H1 (cell line): ENCODE measurements at regions not wholly inside any gene's neighbourhood (a gene's known extent, or its start where the extent isn't known, plus 50 kb on each side); places are given as distances from the start of the nearest gene placed in this dataset.

Source experiments
- CTCF ChIA-PET: fragments of 300-600 bp; sonication (Branson Sonifier 250); formaldehyde crosslinking; loops from one replicate; lab custom pipeline; 2021; ENCODE audit not compliant: partially characterized antibody; lab: Charles Lee
- POLR2A ChIA-PET: fragments of 300-600 bp; sonication (Branson Sonifier 250); formaldehyde crosslinking; loops from one replicate; lab custom pipeline; 2021; ENCODE audit warnings: inconsistent platforms; ENCODE audit not compliant: partially characterized antibody; lab: Charles Lee
- DNase-seq, 2 experiments: peaks; one replicate each; pipeline versions ENCODE4 v3.0.0 to v3.0.0-alpha.2; 2010 to 2022; ENCODE audit warnings: low spot score in 2 of 2, low read depth in 1 of 2, mixed read lengths in 1 of 2
- FAIRE-seq: peaks from 2 replicates; lab custom pipeline; 2011; peaks lifted over from hg19 to GRCh38; lab: Jason Lieb, UNC
- H2AFZ ChIP-seq: 2 replicates; pipeline ENCODE4 v1.8.1; 2012; ENCODE audit warnings: low read length, inconsistent platforms
- H2AK5ac ChIP-seq: 2 replicates; pipeline ENCODE4 v1.6.1; 2013; ENCODE audit warnings: low read depth, low read length
- H2BK120ac ChIP-seq: replicated peaks from 2 replicates; pipeline ENCODE3; 2013; ENCODE audit warnings: low read depth, low read length, inconsistent platforms
- H2BK12ac ChIP-seq: 2 replicates; pipeline ENCODE4 v1.6.1; 2013; ENCODE audit warnings: low read depth, low read length
- H2BK15ac ChIP-seq: 2 replicates; pipeline ENCODE4 v1.6.1; 2013; ENCODE audit warnings: low read length
- H2BK20ac ChIP-seq: 2 replicates; pipeline ENCODE4 v1.6.1; 2013; ENCODE audit warnings: low read length
- H2BK5ac ChIP-seq: 2 replicates; pipeline ENCODE4 v1.6.1; 2013; ENCODE audit warnings: low read depth, low read length
- H3K14ac ChIP-seq: 2 replicates; pipeline ENCODE4 v1.6.1; 2013; ENCODE audit warnings: inconsistent platforms; ENCODE audit not compliant: insufficient read length
- H3K18ac ChIP-seq: 2 replicates; pipeline ENCODE4 v1.6.1; 2013; ENCODE audit warnings: low read length; ENCODE audit errors: extremely low read depth
- H3K23ac ChIP-seq: 2 replicates; pipeline ENCODE4 v1.6.1; 2013; ENCODE audit warnings: inconsistent platforms; ENCODE audit not compliant: insufficient read length
- H3K23me2 ChIP-seq: 2 replicates; pipeline ENCODE4 v1.6.1; 2013; ENCODE audit warnings: low read depth, low read length
- H3K27ac ChIP-seq: 2 replicates; pipeline ENCODE4 v1.6.1; 2011; ENCODE audit warnings: low read depth, low read length, inconsistent platforms
- H3K27me3 ChIP-seq, 4 experiments: replicated peaks in 1 of 4; 1 replicate in 1 of 4; 2 replicates in 3 of 4; pipeline versions ENCODE4 v1.6.1 to v1.8.1; 2011 to 2013; ENCODE audit warnings: low read length in 3 of 4, mild to moderate bottlenecking in 3 of 4, inconsistent platforms in 2 of 4, mixed read lengths in 2 of 4, moderate library complexity in 1 of 4; ENCODE audit not compliant: control insufficient read depth in 3 of 4, insufficient read depth in 3 of 4; ENCODE audit errors: extremely low read depth in 1 of 4
- H3K36me3 ChIP-seq, 4 experiments: 2 replicates each; pipeline versions ENCODE4 v1.6.1 to v1.8.1; 2011 to 2013; ENCODE audit warnings: mild to moderate bottlenecking in 4 of 4, low read length in 3 of 4, moderate library complexity in 2 of 4, control low read depth in 1 of 4, inconsistent platforms in 1 of 4; ENCODE audit not compliant: insufficient read depth in 4 of 4, control insufficient read depth in 2 of 4
- H3K4ac ChIP-seq: replicated peaks from 2 replicates; pipeline ENCODE3; 2013; ENCODE audit warnings: low read length, low read depth, mixed read lengths, inconsistent platforms; ENCODE audit not compliant: insufficient read length
- H3K4me1 ChIP-seq, 4 experiments: replicated peaks in 1 of 4; 1 replicate in 1 of 4; 2 replicates in 3 of 4; pipeline versions ENCODE4 v1.6.1 to v1.8.1; 2011 to 2013; ENCODE audit warnings: low read length in 3 of 4, inconsistent platforms in 2 of 4, mixed read lengths in 1 of 4; ENCODE audit not compliant: insufficient read depth in 4 of 4, control insufficient read depth in 3 of 4
- H3K4me2 ChIP-seq, 2 experiments: 2 replicates each; pipeline versions ENCODE4 v1.6.1 to v1.8.1; 2011 to 2013; ENCODE audit warnings: low read depth in 2 of 2, low read length in 2 of 2, control low read depth in 1 of 2, inconsistent platforms in 1 of 2, mild to moderate bottlenecking in 1 of 2; ENCODE audit not compliant: insufficient read depth in 1 of 2
- H3K4me3 ChIP-seq, 4 experiments: fragments of 200-600, 300-600 bp in 1 of 4; sonication (generic), shearing (Covaris generic), sonication (Bioruptor Twin) in 1 of 4; 2 replicates each; pipeline versions ENCODE4 v1.5.1 to v1.8.1; 2011 to 2016; ENCODE audit warnings: low read length in 4 of 4, low read depth in 3 of 4, control low read depth in 2 of 4, inconsistent platforms in 2 of 4, mild to moderate bottlenecking in 2 of 4, mixed read lengths in 1 of 4, moderate library complexity in 1 of 4; ENCODE audit not compliant: insufficient read depth in 2 of 4; ENCODE audit errors: extremely low read depth in 1 of 4
- H3K56ac ChIP-seq: replicated peaks from 2 replicates; pipeline ENCODE3; 2013; ENCODE audit warnings: low read depth, mild to moderate bottlenecking, mixed read lengths, low read length, inconsistent platforms; ENCODE audit not compliant: insufficient read length
- H3K79me1 ChIP-seq: 2 replicates; pipeline ENCODE4 v1.6.1; 2013; ENCODE audit warnings: low read depth, low read length, control low read depth
- H3K79me2 ChIP-seq, 2 experiments: 2 replicates each; pipeline versions ENCODE4 v1.6.1 to v1.8.1; 2012 to 2013; ENCODE audit warnings: low read length in 2 of 2, mild to moderate bottlenecking in 2 of 2, inconsistent platforms in 1 of 2; ENCODE audit not compliant: insufficient read depth in 2 of 2, control insufficient read depth in 1 of 2
- H3K9ac ChIP-seq, 4 experiments: replicated peaks in 1 of 4; 1 replicate in 1 of 4; 2 replicates in 3 of 4; pipeline versions ENCODE4 v1.6.1 to v1.8.1; 2011 to 2013; ENCODE audit warnings: low read depth in 3 of 4, low read length in 3 of 4, control low read depth in 2 of 4, mild to moderate bottlenecking in 2 of 4, moderate library complexity in 2 of 4, inconsistent platforms in 1 of 4; ENCODE audit errors: extremely low read depth in 1 of 4
- H3K9me3 ChIP-seq, 2 experiments: 2 replicates each; pipeline versions ENCODE4 v1.6.1 to v1.8.1; 2012 to 2013; ENCODE audit warnings: mild to moderate bottlenecking in 2 of 2, moderate library complexity in 2 of 2, control low read depth in 1 of 2, inconsistent platforms in 1 of 2, low read depth in 1 of 2, low read length in 1 of 2, mixed read lengths in 1 of 2; ENCODE audit not compliant: insufficient read depth in 2 of 2
- H4K20me1 ChIP-seq, 2 experiments: replicated peaks in 1 of 2; 2 replicates each; pipeline versions ENCODE3 to v1.8.1; 2011 to 2013; ENCODE audit warnings: inconsistent platforms in 2 of 2, low read length in 2 of 2, mild to moderate bottlenecking in 1 of 2; ENCODE audit not compliant: insufficient read depth in 2 of 2, control insufficient read depth in 1 of 2
- H4K5ac ChIP-seq: 2 replicates; pipeline ENCODE4 v1.6.1; 2013; ENCODE audit warnings: low read length, low read depth, mixed read lengths, inconsistent platforms; ENCODE audit not compliant: insufficient read length
- H4K8ac ChIP-seq: 2 replicates; pipeline ENCODE4 v1.8.0; 2013; ENCODE audit warnings: mild to moderate bottlenecking, moderate library complexity, low read length, inconsistent platforms; ENCODE audit not compliant: insufficient read depth; ENCODE audit errors: extremely low read depth
- H4K91ac ChIP-seq: replicated peaks from 2 replicates; pipeline ENCODE3; 2013; ENCODE audit warnings: low read length, mixed read lengths, inconsistent platforms; ENCODE audit not compliant: insufficient read length
- JUN ChIP-seq: IDR thresholded peaks from 2 replicates; pipeline ENCODE4 v1.6.1; 2011; ENCODE audit warnings: low read depth, mild to moderate bottlenecking, improper control_type of control experiment, low read length
- SUZ12 ChIP-seq: fragments of 200-600 bp; sonication (generic); IDR thresholded peaks from 2 replicates; pipeline ENCODE4 v1.6.1; 2012; ENCODE audit warnings: mild to moderate bottlenecking, inconsistent platforms, low read length, moderate library complexity, mixed read lengths
- WGBS, 2 experiments: shearing (Covaris generic) in 1 of 2; methylation state at CpG; one replicate each; pipeline versions ENCODE4 v1.1.6 to v1.1.7; 2013 to 2015; ENCODE audit warnings: low lambda C conversion rate in 2 of 2, mixed read lengths in 2 of 2, inconsistent platforms in 1 of 2, low coverage in 1 of 2, missing lambda C conversion rate in 1 of 2; ENCODE audit not compliant: insufficient replicate concordance in 2 of 2, insufficient coverage in 1 of 2, insufficient read length in 1 of 2; ENCODE audit errors: extremely low coverage in 1 of 2, missing lambda C conversion rate in 1 of 2; 5-methylcytosine and 5-hydroxymethylcytosine counted together

GRCh38 chr12:88310666-88311065, 168.6 kb downstream of the TMTC3 start:
- H3K9me3 ChIP-seq: no peaks in the 10 kb centered on the region
- H2AFZ ChIP-seq: no peak overlapping the region
- H4K5ac ChIP-seq: no peak overlapping the region
- no peak overlapping the region for H3K4me3 ChIP-seq
- 94% methylated on average over 6 of the region's 6 CpGs; no CpG with 5 or more reads in 1 of the 2 experiments for WGBS, 2 experiments
- no peak overlapping the region for H2BK120ac ChIP-seq
- H3K79me1 ChIP-seq: no peaks in the 10 kb centered on the region
- H3K36me3 ChIP-seq: no peaks in the 10 kb centered on the region
- no peak overlapping the region for H2BK15ac ChIP-seq
- no peak for FAIRE-seq
- H2BK12ac ChIP-seq: no peak overlapping the region
- H3K79me2 ChIP-seq: no peaks in the 10 kb centered on the region
- no peak overlapping the region for H2AK5ac ChIP-seq
- H3K27ac ChIP-seq: no peak overlapping the region
- H4K8ac ChIP-seq: no peak overlapping the region
- CTCF ChIA-PET: no interaction called here
- H4K20me1 ChIP-seq: no peaks in the 10 kb centered on the region
- no peak overlapping the region for H3K14ac ChIP-seq
- no peak for DNase-seq
- H2BK5ac ChIP-seq: no peak overlapping the region
- H3K23me2 ChIP-seq: no peaks in the 10 kb centered on the region
- H3K23ac ChIP-seq: no peak overlapping the region
- no peak overlapping the region for H2BK20ac ChIP-seq
- no peak overlapping the region for H3K56ac ChIP-seq
- no peak overlapping the region for H3K18ac ChIP-seq
- POLR2A ChIA-PET: no interaction called here
- H3K4me2 ChIP-seq: no peak overlapping the region
- H3K27me3 ChIP-seq: no peaks in the 10 kb centered on the region
- no peak overlapping the region for H3K4ac ChIP-seq
- no peak overlapping the region for H3K9ac ChIP-seq
- H4K91ac ChIP-seq: no peak overlapping the region
- TF ChIP-seq JUN (no peak), SUZ12 (no peak)
- H3K4me1 ChIP-seq: no peaks in the 10 kb centered on the region
